AG04450 (cell line): ENCODE measurements at regions not wholly inside any gene's neighbourhood (a gene's known extent, or its start where the extent isn't known, plus 50 kb on each side); places are given as distances from the start of the nearest gene placed in this dataset.

Experiments
- CTCF ChIA-PET: fragments of 300-600, 350-600 bp; formaldehyde crosslinking; extraction: SDS; loops from one replicate; lab custom pipeline; 2022; ENCODE audit warnings: antibody characterized with exemption, inconsistent platforms; lab: Charles Lee
- POLR2A ChIA-PET: fragments of 350-600 bp; formaldehyde crosslinking; extraction: SDS; loops from one replicate; lab custom pipeline; 2021; ENCODE audit warnings: antibody characterized with exemption, inconsistent platforms; lab: Yijun Ruan, JAX
- DNase-seq: peaks from one replicate; pipeline ENCODE4 v3.0.0-alpha.2; 2011; ENCODE audit warnings: low read depth, low spot score
- H3K27ac ChIP-seq: one replicate; pipeline ENCODE4 v1.5.1; 2012; ENCODE audit warnings: low read depth, low read length, control low read depth
- H3K27me3 ChIP-seq: one replicate; pipeline ENCODE4 v1.6.0; 2012; ENCODE audit warnings: low read length; ENCODE audit not compliant: control insufficient read depth, insufficient read depth
- H3K4me3 ChIP-seq: 2 replicates; pipeline ENCODE4 v1.5.1; 2011; ENCODE audit warnings: mild to moderate bottlenecking, low read depth, low read length, control low read depth
- H3K9me3 ChIP-seq: 2 replicates; pipeline ENCODE4 v1.5.1; 2012; ENCODE audit warnings: low read length; ENCODE audit not compliant: control insufficient read depth, insufficient read depth
- CTCF ChIP-seq: IDR thresholded peaks from 2 replicates; pipeline ENCODE4 v1.5.1; 2011; ENCODE audit warnings: low read depth, low read length, control low read depth, inconsistent platforms

- Histone ChIP-seq H3K9me3 (no peaks in the 10 kb centered on the region), H3K27me3 (no peaks in the 10 kb centered on the region), H3K4me3 (no peak overlapping the region), H3K27ac (no peak overlapping the region)
- CTCF ChIA-PET = no interaction called here
- no peak for TF ChIP-seq CTCF
- POLR2A ChIA-PET = no interaction called here
- no peak for DNase-seq
Measured at GRCh38 chr4:147325571-147325981, 155.3 kb upstream of the EDNRA start.

- Histone ChIP-seq H3K4me3 (no peak overlapping the region), H3K9me3 (no peaks in the 10 kb centered on the region), H3K27me3 (no peaks in the 10 kb centered on the region), H3K27ac (no peak overlapping the region)
- POLR2A ChIA-PET = interaction anchor here (0.6 kb wide), 1 partner anchor 13 kb away, joined by 3 read pairs; no protein-coding TSS in a partner anchor
- TF ChIP-seq CTCF = no peak
- no peak for DNase-seq
- CTCF ChIA-PET = no interaction called here
Measured at GRCh38 chr4:147326591-147326990, 154.3 kb upstream of the EDNRA start.

GRCh38 chr4:147327322-147327721 lies 153.6 kb upstream of the EDNRA start:
- no peak for DNase-seq
- ChIA-PET POLR2A (no interaction called here), CTCF (no interaction called here)
- Histone ChIP-seq H3K9me3 (no peaks in the 10 kb centered on the region), H3K27me3 (no peaks in the 10 kb centered on the region), H3K4me3 (no peak overlapping the region), H3K27ac (no peak overlapping the region)
- no peak for TF ChIP-seq CTCF

- ChIA-PET POLR2A (no interaction called here), CTCF (interaction anchor here (1.9 kb wide), 1 partner anchor 191 kb away, joined by 5 read pairs; no protein-coding TSS in a partner anchor)
- H3K27me3 ChIP-seq = no peaks in the 10 kb centered on the region
- no peak for TF ChIP-seq CTCF
- no peaks in the 10 kb centered on the region for H3K9me3 ChIP-seq
- no peak for DNase-seq
- H3K27ac ChIP-seq = no peak overlapping the region
- H3K4me3 ChIP-seq = no peak overlapping the region
Measured at GRCh38 chr4:147328189-147328588, 152.7 kb upstream of the EDNRA start.

- TF ChIP-seq CTCF = no peak
- ChIA-PET POLR2A (no interaction called here), CTCF (interaction anchor here (1.1 to 1.9 kb wide), 2 partner anchors 168 to 190 kb away, joined by 4 to 5 read pairs; no protein-coding TSS in a partner anchor)
- Histone ChIP-seq H3K27ac (no peak overlapping the region), H3K27me3 (no peaks in the 10 kb centered on the region), H3K9me3 (no peaks in the 10 kb centered on the region), H3K4me3 (no peak overlapping the region)
- no peak for DNase-seq
Measured at GRCh38 chr4:147328756-147329446, 152.0 kb upstream of the EDNRA start.
